Epithelial cell of esophagus (primary cell): ENCODE measurements at regions not wholly inside any gene's neighbourhood (a gene's known extent, or its start where the extent isn't known, plus 50 kb on each side); places are given as distances from the start of the nearest gene placed in this dataset.

Source experiments
- DNase-seq: peaks from one replicate; pipeline ENCODE4 v3.0.0; 2010; ENCODE audit warnings: low read depth
- H3K4me3 ChIP-seq: 2 replicates; pipeline ENCODE4 v1.5.1; 2011; ENCODE audit warnings: mild to moderate bottlenecking, low read length, control low read depth
- TF ChIP-seq, protein P1 (sequence below): IDR thresholded peaks from 2 replicates; pipeline ENCODE4 v1.5.1; 2011; ENCODE audit warnings: low read depth, mild to moderate bottlenecking, low read length, control low read depth, inconsistent platforms; ENCODE audit not compliant: insufficient read depth; ENCODE audit errors: missing control alignments

DNA sequence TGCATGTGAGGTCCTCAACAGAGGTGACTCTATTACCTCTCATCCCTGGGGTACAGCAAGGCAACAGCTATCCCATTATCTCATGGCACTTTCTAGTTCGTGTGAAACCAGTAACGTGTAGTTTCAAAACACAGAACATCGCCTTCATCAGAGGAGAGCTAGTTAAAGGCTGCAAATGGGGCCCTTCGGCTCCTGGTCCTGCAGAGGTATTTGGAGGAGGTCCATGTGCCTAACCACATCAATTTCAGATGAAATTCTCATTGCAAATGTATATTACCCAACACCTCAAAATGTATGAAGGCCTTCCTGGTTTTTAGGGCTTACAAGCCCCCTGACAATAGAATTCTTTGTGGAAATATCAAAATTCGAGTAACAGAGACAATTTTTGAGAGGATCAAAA, 95.7 kb upstream of the PSMD7 start:
- H3K4me3 ChIP-seq, result no peak overlapping the region
- TF ChIP-seq, protein P1, sequence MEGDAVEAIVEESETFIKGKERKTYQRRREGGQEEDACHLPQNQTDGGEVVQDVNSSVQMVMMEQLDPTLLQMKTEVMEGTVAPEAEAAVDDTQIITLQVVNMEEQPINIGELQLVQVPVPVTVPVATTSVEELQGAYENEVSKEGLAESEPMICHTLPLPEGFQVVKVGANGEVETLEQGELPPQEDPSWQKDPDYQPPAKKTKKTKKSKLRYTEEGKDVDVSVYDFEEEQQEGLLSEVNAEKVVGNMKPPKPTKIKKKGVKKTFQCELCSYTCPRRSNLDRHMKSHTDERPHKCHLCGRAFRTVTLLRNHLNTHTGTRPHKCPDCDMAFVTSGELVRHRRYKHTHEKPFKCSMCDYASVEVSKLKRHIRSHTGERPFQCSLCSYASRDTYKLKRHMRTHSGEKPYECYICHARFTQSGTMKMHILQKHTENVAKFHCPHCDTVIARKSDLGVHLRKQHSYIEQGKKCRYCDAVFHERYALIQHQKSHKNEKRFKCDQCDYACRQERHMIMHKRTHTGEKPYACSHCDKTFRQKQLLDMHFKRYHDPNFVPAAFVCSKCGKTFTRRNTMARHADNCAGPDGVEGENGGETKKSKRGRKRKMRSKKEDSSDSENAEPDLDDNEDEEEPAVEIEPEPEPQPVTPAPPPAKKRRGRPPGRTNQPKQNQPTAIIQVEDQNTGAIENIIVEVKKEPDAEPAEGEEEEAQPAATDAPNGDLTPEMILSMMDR, result no peak
- DNase-seq, result no peak

DNA sequence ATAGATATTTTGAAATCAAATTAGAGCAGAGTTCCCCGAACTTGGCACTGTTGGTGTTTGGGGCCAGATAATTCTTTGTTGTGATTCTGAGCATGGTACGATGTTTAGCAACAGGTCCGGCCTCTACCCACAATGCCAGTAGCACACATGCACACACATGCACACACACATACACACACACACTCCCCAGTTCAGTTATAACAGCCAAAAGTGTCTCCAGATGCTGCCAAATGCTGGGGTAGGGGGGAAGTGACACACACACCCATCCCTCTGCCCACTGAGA, 96.8 kb upstream of the PSMD7 start:
- TF ChIP-seq, protein P1, result no peak
- H3K4me3 ChIP-seq, result no peak overlapping the region
- DNase-seq, result no peak

DNA sequence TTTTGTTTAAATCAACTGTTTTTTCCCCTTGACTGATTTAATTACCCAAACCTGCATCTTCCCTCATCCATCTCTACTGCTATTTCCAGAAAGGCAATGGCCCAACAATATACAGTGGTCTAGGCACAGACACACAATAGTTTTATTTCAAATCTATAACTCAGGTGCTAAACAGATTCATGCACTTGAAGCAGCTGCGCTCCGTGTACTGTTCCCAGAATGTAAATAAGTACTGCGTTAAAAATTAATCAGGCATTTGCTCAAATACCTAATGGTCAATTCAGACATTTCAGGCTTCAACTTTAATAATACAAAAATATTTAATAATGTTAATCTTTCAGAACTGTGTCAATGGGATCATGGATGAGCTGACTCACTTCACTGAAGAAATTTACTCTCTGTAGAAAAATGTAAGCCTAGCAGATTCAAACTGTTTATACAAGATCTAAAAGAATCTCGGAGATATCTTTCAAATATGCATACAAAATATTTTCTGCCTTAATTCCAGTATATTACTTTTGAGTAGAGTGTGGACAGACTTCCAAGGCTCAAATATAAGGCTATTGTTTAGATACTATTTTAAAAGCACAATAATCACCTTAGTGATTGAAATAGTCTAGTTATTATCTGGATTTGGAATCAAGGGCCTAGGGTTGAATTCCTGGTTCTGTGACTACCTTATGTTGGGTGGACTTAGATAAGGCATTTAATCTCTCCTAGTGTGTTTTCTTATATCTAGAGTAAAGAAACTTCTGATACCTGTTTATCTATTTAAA, 97.4 kb upstream of the PSMD7 start:
- TF ChIP-seq, protein P1, result no peak
- H3K4me3 ChIP-seq, result no peak overlapping the region
- DNase-seq, result no peak

DNA sequence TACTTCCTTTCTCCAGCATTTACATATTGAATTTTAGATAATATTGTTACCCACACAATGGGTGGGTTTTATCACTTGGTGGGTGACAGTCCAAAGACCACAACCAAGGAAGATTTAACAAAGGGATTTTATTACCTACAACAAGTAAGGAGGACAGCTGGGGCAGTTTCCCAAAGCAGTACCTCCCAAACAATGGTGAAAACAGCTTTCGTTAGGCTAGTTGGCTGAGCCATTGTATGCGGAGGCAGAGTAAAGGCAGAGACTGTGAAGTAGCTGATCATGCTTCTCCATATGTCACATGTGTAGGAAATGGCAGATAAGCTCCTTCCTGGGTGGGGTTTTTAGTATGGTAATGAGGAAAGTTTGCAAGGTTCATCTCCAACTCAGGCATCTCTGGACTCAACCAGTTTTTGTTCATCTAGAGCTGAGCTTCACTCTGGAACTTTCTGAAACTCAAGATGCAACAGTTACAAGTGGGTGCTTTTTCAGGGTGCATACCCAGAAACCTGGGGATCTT, 104.3 kb upstream of the PSMD7 start:
- TF ChIP-seq, protein P1, result no peak
- no peak for DNase-seq
- no peak overlapping the region for H3K4me3 ChIP-seq

DNA sequence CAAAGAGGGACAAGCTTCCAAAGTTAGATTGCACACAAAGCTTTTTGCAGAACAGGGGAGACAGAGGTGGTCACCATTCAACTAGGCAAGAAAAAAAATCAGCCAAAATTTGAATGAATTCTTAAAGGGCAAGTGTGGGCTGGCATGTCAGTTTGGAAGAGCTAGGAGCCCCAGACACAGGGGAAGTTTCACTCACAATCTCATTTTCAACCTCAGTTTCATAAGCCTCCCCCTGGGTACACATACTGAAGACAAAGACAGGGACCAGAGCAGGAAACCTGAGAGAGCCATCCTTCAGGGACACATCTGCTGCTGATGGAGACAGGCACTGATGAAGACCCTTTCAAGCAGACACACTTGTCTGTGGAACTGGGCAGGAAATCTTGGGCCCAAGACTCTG, 106.3 kb upstream of the PSMD7 start:
- TF ChIP-seq, protein P1, result no peak
- H3K4me3 ChIP-seq, result no peak overlapping the region
- DNase-seq, result no peak

DNA sequence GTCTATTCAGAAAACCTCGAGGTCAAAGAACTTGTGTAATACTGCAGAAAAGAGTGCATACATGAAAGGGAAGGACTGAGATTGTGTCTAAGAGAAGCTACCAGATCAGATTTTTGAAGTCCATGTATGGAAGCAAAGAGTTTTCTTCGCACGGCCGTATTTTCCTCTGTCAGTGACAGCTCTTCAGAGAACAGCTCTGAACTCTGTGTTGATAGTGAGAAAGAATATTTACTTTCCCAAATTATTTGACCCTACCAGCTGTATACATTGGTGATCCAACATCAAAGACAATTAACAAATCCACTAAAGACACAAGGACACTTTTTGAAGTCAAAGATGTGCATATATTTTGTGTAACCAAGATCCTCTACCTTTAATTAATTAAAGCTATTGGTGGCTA, 107.8 kb upstream of the PSMD7 start:
- TF ChIP-seq, protein P1, result no peak
- DNase-seq, result no peak
- no peak overlapping the region for H3K4me3 ChIP-seq

DNA sequence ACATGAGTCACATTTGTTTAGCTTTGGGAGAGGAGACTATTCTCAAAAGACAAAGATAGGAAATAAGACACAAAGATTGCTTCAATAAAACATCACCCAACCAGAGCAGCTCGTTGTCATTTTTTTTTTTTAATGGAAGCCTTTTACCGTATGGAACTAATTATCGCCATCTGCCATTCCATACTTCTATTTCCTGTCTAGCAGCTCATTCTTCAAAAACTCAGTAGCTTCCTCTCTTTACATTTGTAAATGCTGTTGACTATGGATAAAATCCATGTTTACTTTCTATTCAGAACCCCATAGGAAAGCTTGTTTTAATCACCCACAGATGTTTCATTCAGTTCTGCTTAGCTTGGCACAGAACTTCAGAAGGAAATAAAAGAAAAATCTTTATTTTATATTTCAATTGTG, 110.0 kb upstream of the PSMD7 start:
- H3K4me3 ChIP-seq, result no peak overlapping the region
- DNase-seq, result no peak
- TF ChIP-seq, protein P1, result no peak
